ENCODE measurements at regions not wholly inside any gene's neighbourhood (a gene's known extent, or its start where the extent isn't known, plus 50 kb on each side); places are given as distances from the start of the nearest gene placed in this dataset.
A peak's percentile ranks its signal among the peaks of the same experiment; 100 is the strongest.

DNA sequence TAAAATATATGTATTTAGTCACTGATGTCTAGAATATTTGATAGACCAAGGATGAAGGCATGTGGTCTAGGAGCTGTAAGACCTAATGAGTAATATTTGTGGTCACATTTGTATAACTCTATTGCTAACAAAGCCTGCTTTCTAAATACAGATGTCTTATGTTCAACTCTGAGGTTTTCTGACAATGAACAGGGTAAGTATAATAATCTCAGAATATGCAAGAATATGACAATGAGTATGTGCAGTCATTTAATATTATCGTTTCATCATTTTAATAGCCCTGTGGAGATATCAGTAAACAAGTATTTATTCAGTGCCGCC, 389.6 kb downstream of the LRIG3 start:
- H3K9me3 ChIP-seq (ENCODE audit: control insufficient read depth, insufficient read depth, low read length) = no peaks in the 10 kb centered on the region
- no peak overlapping the region for H2BK20ac ChIP-seq (ENCODE audit: low read depth, low read length)
- BruUV-seq (replicated peaks) = no TSS peak
- H4K91ac ChIP-seq (ENCODE audit: insufficient read depth, low read depth, low read length) = no peak overlapping the region
- H3K36me3 ChIP-seq (ENCODE audit: control insufficient read depth, insufficient read depth, low read length) = no peaks in the 10 kb centered on the region
- in situ Hi-C loops (cut with MboI; ENCODE audit: low sequenced_read_pairs) (loop anchor here (10.0 kb wide), 2 partner anchors 166 to 624 kb away; no protein-coding TSS in a partner anchor), intact Hi-C loops (cut with micrococcal nuclease) (loop anchor here (1.0 to 2.0 kb wide), 3 partner anchors 106 to 166 kb away; no protein-coding TSS in a partner anchor), dilution Hi-C loops (cut with HindIII; ENCODE audit: low sequenced_read_pairs, unreplicated experiment) (no loop called here)
- H3K79me1 ChIP-seq (ENCODE audit: low read depth in 1 of 2, low read length in 2 of 2) = no peaks in the 10 kb centered on the region
- 0 out of 2 replicates have a peak overlapping the region, but pooled peaks have one; percentile 7 for H3K4me2 ChIP-seq (ENCODE audit: low read depth, low read length)
- H4K20me1 ChIP-seq (ENCODE audit: insufficient read depth, low read length) = no peaks in the 10 kb centered on the region
- ATAC-seq (ENCODE audit: low read depth) (peak; percentile 61), DNase-seq (peak; percentile 92)
- peak overlapping the region; percentile 68; the same call in 1 of the 2 replicates for H3K27ac ChIP-seq (ENCODE audit: insufficient read depth, low read length)
- 0 out of 2 replicates have a peak overlapping the region, but pooled peaks have one; percentile 84 for H2BK120ac ChIP-seq (ENCODE audit: low read depth, low read length)
- peaks cover 7% of the 10 kb centered on the region for H3K4me1 ChIP-seq (ENCODE audit: control insufficient read depth, insufficient read depth, low read length)
- H2AFZ ChIP-seq (replicated peaks; ENCODE audit: low read length, poor library complexity) = no peak overlapping the region
- H3K9ac ChIP-seq (ENCODE audit: low read depth, low read length) = no peak overlapping the region
- no peak overlapping the region for H3K4me3 ChIP-seq (ENCODE audit: insufficient read depth, low read depth, low read length)
- H3K9me1 ChIP-seq (ENCODE audit: insufficient read depth, low read length) = no peaks in the 10 kb centered on the region
- H3K23ac ChIP-seq (ENCODE audit: low read depth, low read length) = no peak overlapping the region
- no peak overlapping the region for H3K18ac ChIP-seq (ENCODE audit: low read depth, low read length)
- H2AK9ac ChIP-seq (replicated peaks; ENCODE audit: low read depth, low read length, poor library complexity) = no peak overlapping the region
- peak overlapping the region in 1 of 2 experiments; percentile 79; a peak in 1 of 4 replicates for H4K8ac ChIP-seq (ENCODE audit: low read depth in 2 of 2, low read length in 2 of 2)
- no peak overlapping the region for H3K4ac ChIP-seq (ENCODE audit: low read depth, low read length)
- ChIA-PET POLR2A (ENCODE audit: unreplicated experiment) (no interaction called here), CTCF (interaction anchor here (0.6 to 1.1 kb wide), 2 partner anchors 10 to 12 kb away, joined by 3 to 4 read pairs; no protein-coding TSS in a partner anchor)
- H4K5ac ChIP-seq (ENCODE audit: low read depth, low read length) = no peak overlapping the region
- no peak overlapping the region for H3K14ac ChIP-seq (replicated peaks; ENCODE audit: low read depth, low read length)
- no peaks in the 10 kb centered on the region for H3K27me3 ChIP-seq (ENCODE audit: control insufficient read depth, insufficient read depth, low read length)
- H2BK5ac ChIP-seq (ENCODE audit: low read depth, low read length, poor library complexity, severe bottlenecking) = peak overlapping the region; percentile 99
- WGBS, 2 experiments (ENCODE audit: extremely low coverage in 2 of 2, insufficient read length in 1 of 2) = no CpG with 5 or more reads among the region's 2 CpGs
- no peak overlapping the region for H3K56ac ChIP-seq (ENCODE audit: extremely low read depth, insufficient read depth, low read length)
- peak; percentile 44; the same call in 1 of the 2 replicates for TF ChIP-seq BHLHE40 (IDR thresholded peaks at IDR 0.05; ENCODE audit: low read depth, low read length)
- TF ChIP-seq USF2 (IDR thresholded peaks at IDR 0.05; ENCODE audit: low read depth, low read length) = no peak
- TF ChIP-seq POLR2A (IDR thresholded peaks at IDR 0.05; ENCODE audit: low read depth, low read length) = no peak
- 0 out of 2 replicates have a peak, but pooled peaks have one; percentile 31 for TF ChIP-seq FOS (IDR thresholded peaks at IDR 0.05; ENCODE audit: low read depth, low read length)
- no peak overlapping the region for H2BK15ac ChIP-seq (ENCODE audit: low read depth, low read length)
- H2AK5ac ChIP-seq (ENCODE audit: low read depth, low read length) = no peak overlapping the region
